ENCODE measurements at regions not wholly inside any gene's neighbourhood (a gene's known extent, or its start where the extent isn't known, plus 50 kb on each side); places are given as distances from the start of the nearest gene placed in this dataset.
A peak's percentile ranks its signal among the peaks of the same experiment; 100 is the strongest.

DNA sequence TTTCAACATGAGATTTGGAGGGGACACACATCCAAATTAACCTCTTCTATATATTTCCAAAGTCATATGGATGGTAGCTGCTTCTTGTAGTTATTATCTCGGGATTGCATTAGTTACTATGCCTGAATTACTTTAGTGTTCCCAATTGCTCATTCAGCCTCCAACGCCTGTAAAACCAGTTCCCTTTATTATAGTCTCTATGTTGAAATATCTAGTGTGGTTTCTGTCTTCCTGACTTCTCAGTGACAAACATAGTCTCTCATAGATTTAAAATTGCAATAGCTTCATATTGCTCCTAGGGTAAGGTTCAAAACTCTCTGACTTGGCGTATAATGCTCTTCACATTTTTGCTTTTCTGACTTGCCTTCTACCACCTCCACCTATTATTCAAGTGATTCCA is 366.4 kb downstream of the CASP12 start:
- 92% methylated on average over 3 of the region's 3 CpGs; no CpG with 5 or more reads in 1 of the 2 experiments for WGBS, 2 experiments (ENCODE audit: extremely low coverage in 1 of 2, insufficient coverage in 1 of 2, insufficient read length in 1 of 2, insufficient replicate concordance in 2 of 2, low coverage in 1 of 2, low lambda C conversion rate in 2 of 2, missing lambda C conversion rate in 1 of 2)
- Histone ChIP-seq H3K4me1 (replicated peaks in 1 of 4; ENCODE audit: control insufficient read depth in 3 of 4, insufficient read depth in 4 of 4, low read length in 3 of 4) (peaks cover 0 to 5% (median 2%) of the 10 kb centered on the region in 4 experiments; a peak in 4 of 7 replicates), H3K27ac (ENCODE audit: low read depth, low read length) (no peak overlapping the region), H3K79me2 (ENCODE audit: control insufficient read depth in 1 of 2, insufficient read depth in 2 of 2, low read length in 2 of 2) (no peaks in the 10 kb centered on the region), H4K5ac (ENCODE audit: insufficient read length, low read depth, low read length) (no peak overlapping the region), H3K14ac (ENCODE audit: insufficient read length) (no peak overlapping the region), H4K91ac (replicated peaks; ENCODE audit: insufficient read length, low read length) (no peak overlapping the region), H3K4me2 (ENCODE audit: insufficient read depth in 1 of 2, low read depth in 2 of 2, low read length in 2 of 2) (no peak overlapping the region), H3K4ac (replicated peaks; ENCODE audit: insufficient read length, low read depth, low read length) (no peak overlapping the region), H3K23ac (ENCODE audit: insufficient read length) (no peak overlapping the region), H4K8ac (ENCODE audit: extremely low read depth, insufficient read depth, low read length) (no peak overlapping the region), H3K18ac (ENCODE audit: extremely low read depth, low read length) (no peak overlapping the region), H3K56ac (replicated peaks; ENCODE audit: insufficient read length, low read depth, low read length) (no peak overlapping the region), H2BK5ac (ENCODE audit: low read depth, low read length) (no peak overlapping the region), H2BK120ac (replicated peaks; ENCODE audit: low read depth, low read length) (no peak overlapping the region), H2AFZ (ENCODE audit: low read length) (peak overlapping the region; percentile 54; the same call in 1 of the 2 replicates), H2BK15ac (ENCODE audit: low read length) (no peak overlapping the region), H2AK5ac (ENCODE audit: low read depth, low read length) (no peak overlapping the region), H2BK20ac (ENCODE audit: low read length) (no peak overlapping the region), H3K23me2 (ENCODE audit: low read depth, low read length) (no peaks in the 10 kb centered on the region), H4K20me1 (replicated peaks in 1 of 2; ENCODE audit: control insufficient read depth in 1 of 2, insufficient read depth in 2 of 2, low read length in 2 of 2) (no peaks in the 10 kb centered on the region), H3K36me3 (ENCODE audit: control insufficient read depth in 2 of 4, insufficient read depth in 4 of 4, low read length in 3 of 4) (no peaks in the 10 kb centered on the region), H3K9ac (replicated peaks in 1 of 4; ENCODE audit: extremely low read depth in 1 of 4, low read depth in 3 of 4, low read length in 3 of 4) (no peak overlapping the region), H3K4me3 (ENCODE audit: extremely low read depth in 1 of 4, insufficient read depth in 2 of 4, low read depth in 3 of 4, low read length in 4 of 4) (no peak overlapping the region), H2BK12ac (ENCODE audit: low read depth, low read length) (no peak overlapping the region), H3K27me3 (replicated peaks in 1 of 4; ENCODE audit: control insufficient read depth in 3 of 4, extremely low read depth in 1 of 4, insufficient read depth in 3 of 4, low read length in 3 of 4) (no peaks in the 10 kb centered on the region), H3K79me1 (ENCODE audit: low read depth, low read length) (no peaks in the 10 kb centered on the region), H3K9me3 (ENCODE audit: insufficient read depth in 2 of 2, low read depth in 1 of 2, low read length in 1 of 2) (no peaks in the 10 kb centered on the region)
- CTCF ChIA-PET (ENCODE audit: partially characterized antibody): interaction anchor here (0.8 to 2.1 kb wide), 6 partner anchors 9 to 1331 kb away, joined by 3 to 10 read pairs (median 4); no protein-coding TSS in a partner anchor
- DNase-seq (ENCODE audit: low read depth in 1 of 2, low spot score in 2 of 2) (no peak), FAIRE-seq (no peak)
- POLR2A ChIA-PET (ENCODE audit: partially characterized antibody): no interaction called here
- no peak for TF ChIP-seq CREB1 (IDR thresholded peaks at IDR 0.05)
- TF ChIP-seq BCL11A (IDR thresholded peaks at IDR 0.05; ENCODE audit: low read depth in 2 of 2, low read length in 2 of 2): no peak
- TF ChIP-seq SRF (IDR thresholded peaks at IDR 0.05; ENCODE audit: low read depth, low read length): no peak
- TF ChIP-seq, protein P1, sequence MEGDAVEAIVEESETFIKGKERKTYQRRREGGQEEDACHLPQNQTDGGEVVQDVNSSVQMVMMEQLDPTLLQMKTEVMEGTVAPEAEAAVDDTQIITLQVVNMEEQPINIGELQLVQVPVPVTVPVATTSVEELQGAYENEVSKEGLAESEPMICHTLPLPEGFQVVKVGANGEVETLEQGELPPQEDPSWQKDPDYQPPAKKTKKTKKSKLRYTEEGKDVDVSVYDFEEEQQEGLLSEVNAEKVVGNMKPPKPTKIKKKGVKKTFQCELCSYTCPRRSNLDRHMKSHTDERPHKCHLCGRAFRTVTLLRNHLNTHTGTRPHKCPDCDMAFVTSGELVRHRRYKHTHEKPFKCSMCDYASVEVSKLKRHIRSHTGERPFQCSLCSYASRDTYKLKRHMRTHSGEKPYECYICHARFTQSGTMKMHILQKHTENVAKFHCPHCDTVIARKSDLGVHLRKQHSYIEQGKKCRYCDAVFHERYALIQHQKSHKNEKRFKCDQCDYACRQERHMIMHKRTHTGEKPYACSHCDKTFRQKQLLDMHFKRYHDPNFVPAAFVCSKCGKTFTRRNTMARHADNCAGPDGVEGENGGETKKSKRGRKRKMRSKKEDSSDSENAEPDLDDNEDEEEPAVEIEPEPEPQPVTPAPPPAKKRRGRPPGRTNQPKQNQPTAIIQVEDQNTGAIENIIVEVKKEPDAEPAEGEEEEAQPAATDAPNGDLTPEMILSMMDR (IDR thresholded peaks at IDR 0.05; ENCODE audit: control extremely low read depth in 1 of 3, insufficient read depth in 1 of 3, low read depth in 1 of 3, low read length in 3 of 3): no peak
- no peak for TF ChIP-seq TAF7 (optimal IDR thresholded peaks at IDR 0.05; ENCODE audit: borderline replicate concordance, low read depth, low read length)
- TF ChIP-seq, protein P2, sequence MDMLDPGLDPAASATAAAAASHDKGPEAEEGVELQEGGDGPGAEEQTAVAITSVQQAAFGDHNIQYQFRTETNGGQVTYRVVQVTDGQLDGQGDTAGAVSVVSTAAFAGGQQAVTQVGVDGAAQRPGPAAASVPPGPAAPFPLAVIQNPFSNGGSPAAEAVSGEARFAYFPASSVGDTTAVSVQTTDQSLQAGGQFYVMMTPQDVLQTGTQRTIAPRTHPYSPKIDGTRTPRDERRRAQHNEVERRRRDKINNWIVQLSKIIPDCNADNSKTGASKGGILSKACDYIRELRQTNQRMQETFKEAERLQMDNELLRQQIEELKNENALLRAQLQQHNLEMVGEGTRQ (IDR thresholded peaks at IDR 0.05; ENCODE audit: low read length): no peak
- TF ChIP-seq CHD2 (IDR thresholded peaks at IDR 0.05; ENCODE audit: low read length): no peak
- no peak for TF ChIP-seq RFX5 (IDR thresholded peaks at IDR 0.05; ENCODE audit: borderline replicate concordance, low read depth, low read length)
- no peak for TF ChIP-seq NANOG (IDR thresholded peaks at IDR 0.05; ENCODE audit: insufficient read depth, low read depth, low read length, poor library complexity, severe bottlenecking)
- TF ChIP-seq HDAC2 (IDR thresholded peaks at IDR 0.05; ENCODE audit: borderline replicate concordance in 1 of 2, low read depth in 2 of 2, low read length in 2 of 2): no peak
- TF ChIP-seq TBP (IDR thresholded peaks at IDR 0.05; ENCODE audit: low read depth, low read length): no peak

All from H1 (cell line).